ENCODE measurements at regions not wholly inside any gene's neighbourhood (a gene's known extent, or its start where the extent isn't known, plus 50 kb on each side); places are given as distances from the start of the nearest gene placed in this dataset.
"Not testable (repeated sequence)": the region's sequence is repeated elsewhere in the genome, so short reads cannot be mapped to it uniquely, and the experiment has no call there.

GRCh38 chr3:95645291-95645690, 1169.1 kb upstream of the EPHA6 start:
- no peak for DNase-seq (ENCODE audit: low spot score)

DNA sequence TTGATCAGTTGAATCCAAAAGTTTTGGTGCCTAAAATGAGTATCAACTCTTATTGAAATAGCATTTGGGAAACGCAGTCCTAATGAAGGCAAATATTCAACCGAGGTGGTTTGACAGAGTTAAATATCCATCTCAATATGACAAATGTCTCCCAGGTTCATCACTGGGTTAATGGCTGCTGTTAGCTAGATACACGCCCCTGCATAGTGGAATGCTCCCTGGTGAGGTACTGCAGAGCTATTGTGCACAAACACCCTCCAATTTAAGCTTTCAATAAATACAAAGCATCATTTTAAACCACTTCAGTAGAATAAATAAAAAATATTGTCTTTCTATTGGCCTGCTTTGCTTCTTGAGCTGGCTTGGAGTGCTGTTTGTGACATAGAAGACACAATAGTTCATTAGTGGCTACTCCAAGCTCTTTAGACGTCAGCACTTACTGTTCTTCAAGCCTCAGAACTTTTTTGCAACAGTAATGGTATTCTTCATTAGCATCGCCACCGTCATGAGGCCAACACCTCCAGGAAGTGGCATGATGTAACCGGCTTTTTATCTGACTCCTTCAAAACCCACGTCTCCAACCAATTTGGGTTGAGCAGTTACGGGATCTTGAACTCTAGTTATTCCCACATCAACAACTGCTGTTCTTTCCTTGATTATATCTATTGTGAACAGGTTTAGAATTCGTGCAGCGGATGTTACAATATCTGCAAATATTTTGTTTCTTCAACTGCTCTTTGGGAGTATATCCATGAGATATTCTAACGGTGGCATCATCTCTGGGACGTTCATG, 1159.6 kb upstream of the EPHA6 start:
- DNase-seq (ENCODE audit: low spot score): no peak

DNA sequence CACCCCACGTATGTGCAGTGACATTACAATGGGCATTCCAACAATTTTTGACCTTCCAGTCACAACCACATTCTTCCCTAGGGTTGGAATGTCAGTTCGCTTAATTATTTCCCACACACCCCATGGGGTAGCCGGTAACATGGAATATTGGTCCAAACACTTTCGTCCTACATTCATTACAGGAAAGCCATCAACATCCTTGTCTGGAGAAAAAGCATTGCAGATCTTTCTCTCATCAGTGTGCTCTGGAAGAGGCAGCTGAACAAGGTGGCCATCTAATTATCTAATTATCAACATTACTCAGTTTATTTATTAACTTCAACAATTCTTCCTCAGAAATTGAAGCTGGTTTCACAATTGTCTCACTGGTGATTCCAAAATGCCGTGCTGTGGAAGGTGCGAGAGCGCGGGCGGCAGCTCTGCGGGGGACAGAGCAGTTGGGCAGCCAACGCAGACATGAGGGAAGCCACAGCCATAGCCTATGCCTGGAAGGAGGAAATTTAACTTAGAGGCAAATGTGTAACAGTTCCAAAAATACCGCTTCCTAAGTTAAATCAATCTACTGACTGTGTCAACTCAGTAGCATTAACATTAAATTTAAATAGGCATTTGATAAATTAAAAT, 1158.9 kb upstream of the EPHA6 start:
- DNase-seq (ENCODE audit: low spot score): no peak

GRCh38 chr3:95670765-95671164, 1143.6 kb upstream of the EPHA6 start:
- DNase-seq (ENCODE audit: low spot score): no peak

- DNase-seq (ENCODE audit: low spot score): no peak
Measured at GRCh38 chr3:95673215-95673614, 1141.2 kb upstream of the EPHA6 start.

GRCh38 chr3:95705786-95706418, 1108.5 kb upstream of the EPHA6 start:
- DNase-seq (ENCODE audit: low spot score): no peak

- no peak for DNase-seq (ENCODE audit: low spot score)
Measured at GRCh38 chr3:95707268-95707667, 1107.1 kb upstream of the EPHA6 start.

DNA sequence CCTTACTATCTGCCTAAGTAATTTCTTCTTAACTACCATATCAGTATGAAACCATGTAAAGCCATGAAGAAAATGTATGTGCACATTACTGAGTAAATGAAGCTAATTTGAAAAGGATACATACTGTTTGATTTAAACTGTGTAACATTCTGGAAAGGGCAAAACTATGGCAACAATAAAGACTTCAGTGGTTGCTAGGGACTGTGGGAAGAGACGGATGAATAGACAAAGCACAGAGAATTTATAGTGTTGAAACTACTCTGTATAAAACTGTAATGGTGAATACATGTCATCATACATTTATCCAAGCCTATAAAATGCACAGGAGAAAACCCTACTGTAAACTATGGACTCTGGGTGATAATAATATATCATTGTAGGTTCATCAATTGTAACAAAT, 1103.7 kb upstream of the EPHA6 start:
- DNase-seq (ENCODE audit: low spot score): no peak

GRCh38 chr3:95711789-95712188, 1102.6 kb upstream of the EPHA6 start:
- no peak for DNase-seq (ENCODE audit: low spot score)

- no peak for DNase-seq (ENCODE audit: low spot score)
Measured at GRCh38 chr3:95715128-95715527, 1099.3 kb upstream of the EPHA6 start.

- DNase-seq (ENCODE audit: low spot score): no peak
Measured at GRCh38 chr3:95717048-95717447, 1097.3 kb upstream of the EPHA6 start.

GRCh38 chr3:95718168-95718567, 1096.2 kb upstream of the EPHA6 start:
- no peak for DNase-seq (ENCODE audit: low spot score)

DNA sequence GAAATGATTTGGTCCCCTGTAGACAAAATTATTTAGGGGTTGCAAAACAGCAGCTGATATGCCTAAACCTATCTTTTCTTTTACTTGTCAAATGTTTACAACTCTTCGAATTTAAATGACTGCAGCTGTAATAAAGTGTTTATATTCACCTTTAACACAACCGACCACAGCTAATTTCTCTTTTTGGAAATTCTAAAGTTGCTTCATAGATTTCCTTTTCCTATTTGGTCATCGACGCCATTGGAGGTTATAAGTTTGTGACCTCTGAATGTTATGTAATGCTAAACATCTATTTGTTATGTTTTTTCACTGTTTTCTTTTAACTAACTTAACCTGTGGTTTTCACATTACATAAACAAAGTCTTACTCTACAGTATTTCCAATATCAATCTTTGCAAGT, 1094.9 kb upstream of the EPHA6 start:
- DNase-seq (ENCODE audit: low spot score): no peak

DNA sequence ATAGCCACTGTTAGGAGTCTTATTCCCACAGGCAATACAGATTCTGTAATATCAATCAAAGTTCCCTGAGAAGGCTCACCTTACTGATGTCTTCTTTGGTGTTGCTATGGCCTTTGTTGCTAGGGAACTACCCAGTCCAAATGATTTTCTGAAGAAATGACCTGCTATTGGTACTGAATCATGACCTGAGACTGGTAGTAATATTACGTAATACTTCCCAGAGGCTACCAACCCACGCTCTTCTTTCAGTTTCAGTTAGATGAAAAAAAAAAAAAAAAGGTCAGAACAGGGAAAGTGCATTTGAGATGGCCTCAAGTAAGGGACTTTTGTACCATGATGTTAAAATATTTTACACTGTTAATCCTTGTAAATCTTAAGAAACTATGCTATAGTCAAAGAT, 1092.5 kb upstream of the EPHA6 start:
- no peak for DNase-seq (ENCODE audit: low spot score)

GRCh38 chr3:95725770-95726169, 1088.6 kb upstream of the EPHA6 start:
- DNase-seq (ENCODE audit: low spot score): no peak

- DNase-seq (ENCODE audit: low spot score): no peak
Measured at GRCh38 chr3:95731753-95732152, 1082.6 kb upstream of the EPHA6 start.

GRCh38 chr3:95733336-95733735, 1081.1 kb upstream of the EPHA6 start:
- DNase-seq (ENCODE audit: low spot score): no peak

GRCh38 chr3:95738045-95738444, 1076.3 kb upstream of the EPHA6 start:
- DNase-seq (ENCODE audit: low spot score): no peak

DNA sequence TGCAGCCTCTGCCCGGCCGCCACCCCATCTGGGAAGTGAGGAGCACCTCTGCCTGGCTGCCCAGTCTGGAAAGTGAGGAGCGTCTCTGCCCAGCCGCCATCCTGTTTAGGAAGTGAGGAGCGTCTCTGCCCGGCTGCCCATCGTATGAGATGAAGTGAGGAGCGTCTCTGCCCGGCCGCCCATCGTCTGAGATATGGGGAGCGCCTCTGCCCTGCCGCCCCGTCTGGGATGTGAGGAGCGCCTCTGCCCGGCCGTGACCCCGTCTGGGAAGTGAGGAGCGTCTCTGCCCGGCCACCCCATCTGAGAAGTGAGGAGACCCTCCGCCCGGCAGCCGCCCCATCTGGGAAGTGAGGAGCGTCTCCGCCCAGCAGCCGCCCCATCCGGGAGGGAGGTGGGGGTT, 1069.5 kb upstream of the EPHA6 start:
- DNase-seq (ENCODE audit: low spot score): not testable (repeated sequence)

DNA sequence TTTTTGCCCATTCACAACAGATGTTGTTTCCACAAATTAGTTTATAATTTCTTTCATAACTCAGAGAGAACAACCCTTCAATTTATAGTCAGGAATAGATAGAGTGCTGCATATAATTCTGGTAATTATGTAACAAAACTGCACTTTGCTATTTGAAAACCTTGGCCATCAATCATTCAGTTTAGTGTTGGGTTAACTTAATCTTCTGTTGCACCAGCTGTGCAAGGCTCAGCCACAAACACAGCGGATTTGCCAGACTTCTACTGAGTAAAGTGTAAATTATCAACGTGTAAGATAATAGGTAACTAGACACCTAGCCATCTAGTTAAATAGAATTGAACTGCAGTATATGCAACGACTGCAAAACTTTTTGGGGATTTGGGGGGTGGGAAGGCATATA, 1064.3 kb upstream of the EPHA6 start:
- DNase-seq (ENCODE audit: low spot score): no peak

GRCh38 chr3:95751509-95751908, 1062.9 kb upstream of the EPHA6 start:
- DNase-seq (ENCODE audit: low spot score): no peak

- DNase-seq (ENCODE audit: low spot score): no peak
Measured at GRCh38 chr3:95752199-95752598, 1062.2 kb upstream of the EPHA6 start.

DNA sequence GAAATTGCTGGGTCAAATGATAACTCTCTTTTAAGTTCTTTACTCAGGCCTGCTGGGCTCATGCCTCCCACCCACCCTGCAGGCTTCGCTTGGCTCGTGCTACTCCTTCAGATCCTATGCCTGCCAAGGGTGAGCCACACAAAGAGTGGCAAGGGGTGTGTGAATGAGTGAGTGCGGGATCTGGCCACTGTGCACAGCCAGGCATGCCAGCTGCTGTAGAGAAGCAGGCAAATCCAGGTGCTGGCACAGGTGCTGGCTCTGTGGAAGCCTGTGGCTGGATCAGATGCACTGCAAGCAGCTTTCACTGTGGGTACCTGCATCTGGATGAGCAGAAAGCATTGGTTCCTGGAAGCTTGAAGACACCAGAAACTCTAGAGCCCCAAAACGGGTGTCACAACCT, 1055.7 kb upstream of the EPHA6 start:
- no peak for DNase-seq (ENCODE audit: low spot score)
